ENCODE measurements at regions not wholly inside any gene's neighbourhood (a gene's known extent, or its start where the extent isn't known, plus 50 kb on each side); places are given as distances from the start of the nearest gene placed in this dataset.

DNA sequence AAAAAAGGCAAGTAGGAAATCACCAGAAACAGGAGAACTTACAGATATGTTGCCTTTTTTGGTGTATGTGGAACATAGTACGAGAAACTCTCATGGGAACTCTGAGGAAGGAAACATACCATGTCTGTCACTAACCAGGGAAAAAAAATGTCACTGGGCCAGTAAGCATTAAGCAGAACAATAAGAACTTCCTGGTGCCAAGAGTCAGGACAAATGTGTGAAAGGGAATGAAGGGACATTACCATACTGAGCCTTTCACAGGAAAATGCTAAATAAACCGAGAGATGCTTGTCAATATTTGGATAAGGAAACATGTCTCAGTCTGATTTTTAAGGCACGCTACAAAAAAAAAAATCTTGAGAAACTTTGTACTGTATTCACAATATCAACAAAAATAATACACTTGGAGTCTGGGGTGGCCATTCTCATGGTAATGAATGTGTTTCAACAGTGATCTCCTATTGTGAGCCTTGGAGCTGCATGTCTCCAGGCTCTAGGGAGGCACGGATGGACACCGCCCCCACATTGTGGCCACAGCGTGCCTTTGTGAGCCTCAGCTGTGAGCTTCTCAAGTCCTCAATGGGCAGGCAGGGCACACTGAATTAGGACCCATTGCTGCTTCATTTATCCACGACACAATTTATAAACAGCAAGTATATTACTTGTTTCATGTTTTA is 113.0 kb upstream of the ARGLU1 start:
- intact Hi-C loops (cut with DNase I), result no loop called here

DNA sequence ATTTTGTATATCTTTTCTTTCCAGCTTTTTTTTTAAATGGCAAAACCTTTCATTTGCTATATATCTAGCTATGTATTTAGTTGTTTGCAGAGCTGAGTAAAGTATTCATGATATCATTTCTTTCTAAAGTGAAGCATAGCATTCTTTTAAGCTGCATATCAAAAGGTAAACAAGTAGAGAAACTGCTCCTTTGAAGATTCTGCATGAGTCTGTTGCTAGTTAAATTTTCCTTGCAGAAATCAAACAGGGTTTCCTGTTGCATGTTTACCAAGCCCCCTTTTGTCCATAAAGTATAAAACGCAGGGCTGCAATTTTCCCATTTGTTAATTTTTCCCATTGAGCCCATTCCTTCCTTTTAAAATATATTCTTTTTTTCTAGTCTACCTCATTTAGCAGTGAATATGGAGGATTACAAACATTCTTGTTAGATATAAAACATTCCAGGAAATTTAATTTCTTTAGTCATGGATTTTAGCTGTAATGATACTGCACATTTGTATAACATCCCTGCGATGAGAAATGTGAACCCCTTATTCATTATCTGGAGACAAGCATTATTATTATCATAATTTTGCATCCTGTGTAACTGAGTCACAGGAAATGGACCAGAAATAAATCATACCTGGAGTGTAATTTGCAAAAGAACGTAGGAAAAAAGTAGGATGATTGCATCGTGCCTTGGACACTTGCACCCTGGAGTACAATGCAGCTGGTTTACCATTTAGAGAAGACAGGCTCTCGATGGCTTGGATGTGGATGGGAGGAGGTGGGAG is 110.9 kb upstream of the ARGLU1 start:
- DNase-seq (ENCODE audit: missing footprints), result no peak
- intact Hi-C loops (cut with DNase I), result no loop called here
- ATAC-seq, result no peak

More for the DNA sequence above, 113.0 kb upstream of the ARGLU1 start:
- DNase-seq (ENCODE audit: missing footprints), result peak; percentile 40
- no peak for ATAC-seq

DNA sequence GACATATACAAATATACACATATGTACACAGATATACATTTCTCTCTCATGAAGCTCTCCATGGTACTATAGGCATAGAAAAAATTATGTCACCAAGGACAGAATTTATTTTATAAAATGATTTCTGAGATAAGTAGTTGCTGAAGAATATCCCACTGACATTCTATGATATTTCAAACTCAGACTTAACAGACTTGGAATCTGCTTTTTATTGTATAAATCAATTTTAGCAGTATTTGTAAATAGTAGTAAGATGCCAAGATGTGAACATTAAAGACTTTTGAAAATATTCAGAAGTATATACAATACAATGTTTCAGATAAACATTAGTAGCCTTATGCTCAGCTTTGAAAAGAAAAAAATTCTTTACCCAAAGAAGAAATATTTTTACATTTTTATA is 107.4 kb upstream of the ARGLU1 start:
- no peak for DNase-seq (ENCODE audit: missing footprints)
- intact Hi-C loops (cut with DNase I), result no loop called here
- ATAC-seq, result no peak

DNA sequence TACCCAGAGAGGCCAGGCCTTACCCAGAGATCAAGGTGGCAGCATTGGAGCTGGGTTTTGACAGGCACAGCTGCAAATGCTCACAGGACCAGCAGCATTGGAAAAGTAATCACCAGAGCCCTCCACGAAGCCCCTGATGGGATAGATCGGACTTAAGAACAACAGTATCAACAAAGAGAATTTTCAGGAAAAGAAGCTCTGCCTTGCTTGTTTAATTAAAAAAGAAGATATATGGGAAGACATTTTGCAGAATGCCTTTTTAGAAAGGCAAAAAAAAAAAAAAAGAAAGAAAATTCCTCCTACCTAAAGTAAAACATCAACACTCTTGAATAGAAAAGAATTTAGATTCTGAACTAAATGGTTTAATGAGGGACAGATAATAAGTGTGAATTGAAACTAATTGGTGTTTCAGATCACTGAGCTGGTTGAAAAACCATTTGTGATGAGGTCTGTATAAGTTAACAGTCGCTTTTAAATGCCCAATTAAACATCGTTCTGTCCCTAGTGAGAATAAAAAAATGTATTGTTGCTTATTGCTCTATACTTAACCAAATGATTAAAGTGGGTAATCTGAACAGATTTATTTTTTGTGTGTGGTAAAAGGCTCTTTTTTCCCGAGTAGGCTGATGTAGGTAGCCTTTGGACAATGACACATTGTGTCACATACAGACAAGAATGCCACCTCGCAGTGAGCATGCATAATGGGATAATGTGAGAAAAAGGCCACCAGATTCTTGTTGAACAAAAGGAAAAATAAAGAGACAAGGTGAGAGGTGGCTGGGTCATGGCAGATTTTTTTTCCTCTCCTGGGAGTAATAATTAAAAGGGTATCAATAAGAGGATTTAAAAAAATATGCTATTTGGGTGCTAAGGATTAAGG is 93.0 kb upstream of the ARGLU1 start:
- intact Hi-C loops (cut with DNase I), result no loop called here
- no peak for DNase-seq (ENCODE audit: missing footprints)

DNA sequence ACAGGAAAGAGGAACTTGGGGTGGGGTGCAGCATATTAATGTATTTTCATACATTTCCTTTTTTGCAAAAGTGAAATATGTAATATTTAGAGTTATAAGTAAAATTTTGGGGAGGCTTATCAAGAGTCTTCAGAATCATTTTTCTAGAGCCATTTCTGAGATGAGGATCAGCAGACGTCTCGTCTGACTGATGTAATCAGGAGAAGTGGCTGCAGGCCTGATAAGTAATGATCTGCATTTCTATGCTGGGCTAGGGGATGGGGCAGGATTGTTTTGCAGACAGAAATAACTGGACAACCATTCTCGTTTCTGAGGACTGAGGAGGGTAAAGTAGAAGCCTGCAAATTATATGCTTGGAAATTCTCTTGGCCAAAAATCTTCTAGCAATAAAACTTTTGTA is 89.2 kb upstream of the ARGLU1 start:
- DNase-seq (ENCODE audit: missing footprints), result no peak
- intact Hi-C loops (cut with DNase I), result no loop called here
- ATAC-seq, result no peak

More for the DNA sequence above, 93.0 kb upstream of the ARGLU1 start:
- ATAC-seq, result no peak

DNA sequence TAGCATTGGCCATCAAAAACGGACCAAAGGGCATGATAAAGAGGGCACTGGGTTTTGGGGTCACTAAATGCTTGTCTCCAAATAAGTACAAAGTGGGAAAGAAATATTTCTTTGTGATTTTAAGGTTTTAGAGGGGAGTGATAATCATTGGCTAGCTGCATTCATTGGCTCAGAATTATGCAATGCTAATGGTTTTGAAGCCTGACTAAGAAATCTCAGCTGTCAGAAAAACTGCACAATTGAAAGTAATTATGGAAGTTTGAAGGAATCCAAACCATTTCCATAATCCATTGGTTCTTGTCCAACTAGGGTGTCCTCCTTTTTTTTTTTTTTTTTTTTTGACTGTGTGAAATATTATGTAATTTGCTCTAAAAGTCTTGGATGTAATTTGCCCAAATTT is 88.2 kb upstream of the ARGLU1 start:
- ATAC-seq (no peak), DNase-seq (ENCODE audit: missing footprints) (no peak)
- intact Hi-C loops (cut with DNase I), result no loop called here

DNA sequence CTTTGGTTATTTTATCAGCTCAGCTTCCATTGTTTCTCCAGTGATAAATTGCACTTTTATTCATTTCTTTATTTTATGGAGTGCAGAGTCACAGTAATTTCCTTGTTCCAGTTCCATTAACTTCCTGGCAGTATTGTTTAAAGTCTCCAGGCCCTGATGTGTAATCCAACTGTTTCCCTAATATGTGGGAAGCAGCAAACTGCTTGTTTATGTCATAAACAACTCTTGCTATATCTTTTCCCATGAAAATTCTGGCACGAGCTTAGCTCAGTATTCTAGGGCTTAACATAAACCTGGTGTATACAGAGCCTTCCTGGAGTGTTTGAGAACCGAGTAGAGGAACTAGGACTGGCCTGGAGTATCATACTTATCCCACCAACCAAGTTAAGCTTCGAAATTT is 83.5 kb upstream of the ARGLU1 start:
- ATAC-seq (no peak), DNase-seq (ENCODE audit: missing footprints) (no peak)
- intact Hi-C loops (cut with DNase I), result no loop called here

DNA sequence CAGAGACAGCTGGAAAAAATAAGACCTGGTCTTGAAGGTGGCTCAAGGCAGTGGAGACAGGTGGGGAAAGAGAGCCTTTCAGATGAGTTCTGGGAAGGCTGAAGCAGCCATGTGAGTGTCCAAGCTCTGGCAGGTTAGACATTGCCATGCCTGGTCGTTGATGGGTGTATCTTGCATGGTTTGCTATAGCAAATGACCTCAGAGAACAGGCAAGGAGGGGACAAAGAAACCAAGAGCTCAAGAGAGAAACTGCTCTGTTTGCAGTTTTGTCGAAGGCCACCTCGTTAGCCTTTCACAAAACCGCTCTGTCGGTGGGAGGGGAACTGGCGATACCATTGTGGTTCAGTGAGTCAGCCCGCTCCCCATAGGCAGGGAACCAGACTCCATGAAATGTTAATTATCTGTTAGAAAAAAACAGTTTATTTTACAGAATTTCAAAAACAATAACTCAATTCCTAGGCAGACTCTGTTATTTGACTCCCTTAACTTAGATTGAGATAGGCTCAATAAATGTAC is 82.8 kb upstream of the ARGLU1 start:
- DNase-seq (ENCODE audit: missing footprints), result no peak
- intact Hi-C loops (cut with DNase I), result no loop called here

DNA sequence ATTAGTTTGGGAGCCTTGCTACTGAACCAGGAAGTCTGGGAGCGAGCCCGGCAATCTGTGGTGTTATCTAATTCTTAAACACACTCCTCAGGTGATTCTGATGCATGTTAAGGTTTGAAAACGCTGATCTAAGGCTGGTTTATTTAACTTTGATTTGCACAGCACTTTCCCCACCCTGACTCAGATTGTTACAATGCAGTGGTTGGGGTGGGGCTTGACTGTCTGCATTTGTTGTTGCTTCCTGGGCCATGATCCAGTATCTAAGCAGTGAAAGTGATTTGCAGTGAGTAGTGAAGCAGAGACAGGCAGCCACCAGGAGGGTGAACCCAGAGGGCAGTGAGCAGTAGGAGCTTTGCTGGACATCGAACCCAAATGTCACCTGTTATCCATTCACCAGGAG is 81.6 kb upstream of the ARGLU1 start:
- DNase-seq (ENCODE audit: missing footprints) (no peak), ATAC-seq (no peak)
- intact Hi-C loops (cut with DNase I), result no loop called here

More for the DNA sequence above, 82.8 kb upstream of the ARGLU1 start:
- no peak for ATAC-seq

DNA sequence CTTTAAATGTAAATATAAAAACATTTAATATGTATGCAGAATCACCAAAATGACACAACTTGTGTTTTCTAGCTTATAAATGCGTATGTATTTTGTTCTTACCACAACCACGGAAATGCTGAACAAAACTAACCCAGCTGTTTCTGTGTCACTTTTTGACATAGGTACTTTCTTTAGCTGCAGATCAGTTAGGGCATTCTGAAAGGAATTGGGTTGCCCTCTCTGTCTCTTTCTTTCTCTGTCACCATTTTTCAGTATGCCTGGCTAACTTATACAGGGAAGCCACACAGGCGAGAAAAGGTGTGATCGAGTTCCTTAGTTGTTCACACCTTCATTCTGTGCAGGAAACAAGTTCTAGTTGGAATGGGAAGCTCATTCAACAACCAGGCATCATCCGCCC is 72.6 kb upstream of the ARGLU1 start:
- ATAC-seq (no peak), DNase-seq (ENCODE audit: missing footprints) (no peak)
- intact Hi-C loops (cut with DNase I), result no loop called here

DNA sequence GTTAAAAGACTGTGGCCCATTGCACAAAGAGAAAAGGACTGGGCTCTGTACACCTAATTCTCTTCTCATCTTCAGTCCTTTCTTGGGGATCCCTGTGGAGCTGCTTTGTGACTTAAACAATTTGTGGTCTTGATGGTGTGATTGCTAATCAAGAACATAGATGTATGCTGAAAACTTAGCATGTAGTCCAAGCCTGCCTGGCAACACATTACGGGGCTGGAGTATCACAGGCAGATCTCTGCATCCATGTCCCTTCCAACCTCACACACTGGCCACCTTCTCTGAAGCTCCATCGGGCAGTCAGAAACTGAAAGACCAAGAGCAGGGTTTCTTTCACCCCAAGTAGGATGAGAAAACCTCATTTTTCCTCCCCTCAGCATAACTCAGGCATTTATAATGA is 69.6 kb upstream of the ARGLU1 start:
- intact Hi-C loops (cut with DNase I), result no loop called here
- no peak for ATAC-seq
- no peak for DNase-seq (ENCODE audit: missing footprints)

DNA sequence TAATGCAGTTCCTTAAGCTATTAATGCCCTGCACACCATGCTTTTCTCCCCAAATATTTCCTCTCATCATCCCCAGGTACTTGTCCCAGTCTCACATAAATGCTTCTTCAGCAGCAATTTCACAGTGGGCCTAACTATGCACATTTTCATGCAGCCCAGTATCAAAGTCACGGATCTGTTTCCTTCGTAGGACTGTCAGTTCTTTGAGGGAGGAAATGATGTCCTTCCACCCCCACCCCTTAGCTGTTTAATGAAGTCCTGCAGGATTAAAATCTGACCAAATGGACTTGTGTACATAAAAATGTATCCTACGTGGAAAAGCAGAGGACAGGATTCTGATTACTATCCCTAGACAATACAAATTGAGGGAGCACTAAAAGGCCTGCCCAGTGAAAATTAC is 68.6 kb upstream of the ARGLU1 start:
- DNase-seq (ENCODE audit: missing footprints) (no peak), ATAC-seq (no peak)
- intact Hi-C loops (cut with DNase I), result no loop called here

DNA sequence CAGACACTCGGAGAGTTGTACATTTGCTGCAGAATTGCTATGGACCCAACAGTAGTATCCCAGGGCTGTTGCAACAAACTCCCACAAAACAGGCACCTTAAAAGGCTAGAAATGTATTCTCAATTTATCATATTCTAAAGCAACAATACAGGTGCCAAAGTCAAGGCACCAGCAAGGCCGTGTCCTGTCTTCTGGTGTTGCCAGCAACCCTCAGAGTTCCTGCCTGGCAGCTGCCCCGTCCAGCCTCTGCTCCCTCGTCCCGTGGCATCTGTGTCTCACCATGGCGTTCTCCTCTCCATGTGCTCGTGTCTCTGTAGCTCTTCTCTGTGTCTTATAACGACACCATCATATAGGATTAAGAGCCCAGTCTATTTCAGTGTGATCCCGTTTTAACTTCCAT is 67.7 kb upstream of the ARGLU1 start:
- intact Hi-C loops (cut with DNase I), result no loop called here
- ATAC-seq (no peak), DNase-seq (ENCODE audit: missing footprints) (no peak)

DNA sequence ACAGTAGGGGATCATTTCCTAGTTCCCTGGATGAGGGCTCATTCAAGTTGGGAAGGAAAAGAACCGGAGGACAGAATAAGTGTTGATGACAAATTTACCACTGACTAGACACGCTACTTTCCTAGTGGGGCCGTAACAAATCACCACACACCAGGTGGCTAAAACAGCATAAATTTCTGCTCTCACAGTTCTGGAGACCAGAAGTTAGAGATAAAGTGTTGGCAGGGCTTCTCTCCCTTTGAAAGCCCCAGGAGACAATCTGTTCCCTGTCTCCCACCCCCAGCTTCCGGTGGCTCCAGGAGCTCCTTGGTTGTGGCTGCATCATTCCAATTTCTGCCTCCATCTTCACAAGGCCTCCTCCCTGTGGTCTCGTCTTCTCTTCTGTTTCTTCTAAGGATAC is 65.4 kb upstream of the ARGLU1 start:
- ATAC-seq (peak; percentile 72), DNase-seq (ENCODE audit: missing footprints) (no peak)
- intact Hi-C loops (cut with DNase I), result no loop called here

DNA sequence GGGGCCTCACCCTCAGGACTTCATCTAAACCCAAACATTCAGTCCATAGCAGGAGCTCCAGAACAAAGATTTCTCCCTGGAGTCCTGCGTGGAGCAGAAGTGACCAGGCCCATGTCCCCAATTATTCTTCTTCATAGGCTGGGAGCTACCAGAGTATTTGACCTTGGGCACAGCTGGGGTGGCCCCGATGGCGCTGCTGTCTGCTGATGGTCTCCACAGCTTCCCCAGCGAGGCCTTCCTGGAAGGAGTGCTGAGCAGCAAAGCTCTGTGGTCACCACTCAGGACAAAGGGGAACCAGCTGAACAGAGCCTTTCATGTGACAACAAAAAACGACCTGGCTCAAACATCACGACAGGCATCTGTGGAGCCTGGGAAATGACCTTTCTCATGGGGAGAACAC is 62.7 kb upstream of the ARGLU1 start:
- ATAC-seq (no peak), DNase-seq (ENCODE audit: missing footprints) (no peak)
- intact Hi-C loops (cut with DNase I), result no loop called here

DNA sequence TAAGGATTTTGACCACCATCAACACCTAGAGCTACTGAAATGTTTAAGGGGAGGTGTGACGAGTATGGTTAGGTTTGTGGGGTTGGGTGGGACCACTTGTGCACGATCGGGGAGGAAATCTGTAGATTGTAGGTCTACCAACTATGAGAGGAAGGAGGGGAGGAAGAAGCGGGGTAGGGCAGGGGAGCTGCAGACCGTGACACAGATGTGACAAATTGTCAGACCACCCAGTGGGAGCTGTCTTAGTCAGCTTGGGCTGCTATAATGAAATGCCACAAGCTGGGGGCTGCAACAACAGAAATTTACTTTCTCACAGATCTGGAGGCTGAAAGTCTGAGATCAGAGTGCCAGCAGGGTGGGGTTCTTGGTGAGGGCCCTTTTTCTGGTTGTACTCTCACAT is 62.2 kb upstream of the ARGLU1 start:
- intact Hi-C loops (cut with DNase I), result no loop called here
- no peak for ATAC-seq
- no peak for DNase-seq (ENCODE audit: missing footprints)

DNA sequence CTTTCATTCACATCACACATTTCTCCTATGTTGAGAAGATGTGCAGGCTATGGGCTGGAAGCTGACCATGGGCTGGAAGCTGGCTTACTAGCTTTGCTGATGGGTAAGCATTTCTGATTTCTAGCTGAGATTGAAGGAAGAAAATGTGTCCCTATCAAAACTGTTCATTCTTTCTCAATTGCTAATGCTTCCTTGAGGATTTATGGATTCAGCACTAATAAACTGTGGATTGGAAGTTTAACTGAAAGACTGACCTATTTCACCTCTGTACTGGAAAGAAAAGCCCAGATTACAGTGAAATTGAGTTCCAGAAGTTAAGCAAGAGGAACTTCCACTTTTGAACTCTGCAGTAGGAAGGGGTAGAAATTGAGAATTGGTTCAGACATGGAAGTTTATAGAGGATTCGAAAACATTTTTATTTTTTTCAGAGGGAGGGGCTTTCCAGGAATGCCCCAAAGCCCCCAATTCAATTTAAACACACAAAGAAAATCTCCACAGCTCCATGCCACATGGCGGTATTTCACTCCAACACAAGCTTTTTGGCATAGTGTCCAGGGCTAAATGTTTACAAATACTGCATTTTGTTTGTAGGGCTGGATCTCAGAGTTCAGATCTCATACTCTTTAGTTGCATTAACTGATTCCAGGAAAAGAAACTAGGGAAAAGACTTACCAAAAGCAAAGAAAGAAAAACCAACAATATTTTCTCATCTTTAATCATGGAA is 61.2 kb upstream of the ARGLU1 start:
- intact Hi-C loops (cut with DNase I), result loop anchor here (10.0 kb wide), 1 partner anchor 544 kb away; no protein-coding TSS in a partner anchor
- DNase-seq (ENCODE audit: missing footprints) (no peak), ATAC-seq (no peak)

DNA sequence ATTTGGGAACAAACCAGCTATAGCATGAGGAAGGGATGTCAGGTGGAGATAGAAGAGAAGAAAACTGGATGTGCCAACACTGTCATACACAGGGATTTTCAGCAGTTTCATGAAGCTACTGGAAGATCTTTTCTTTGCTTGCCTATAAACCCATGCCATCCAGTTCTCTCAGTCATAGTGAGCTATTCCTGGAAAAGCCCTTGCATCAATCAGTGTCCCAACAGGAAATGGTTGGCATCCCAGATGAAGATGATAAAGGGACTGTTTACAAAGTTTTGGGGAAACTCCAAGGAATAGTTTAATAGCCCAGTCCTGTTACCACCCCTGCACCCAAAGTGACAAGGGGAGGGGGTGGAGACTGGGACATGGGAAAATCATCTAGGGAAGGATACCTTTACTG is 58.5 kb upstream of the ARGLU1 start:
- intact Hi-C loops (cut with DNase I), result loop anchor here (10.0 kb wide), 1 partner anchor 542 kb away; no protein-coding TSS in a partner anchor
- no peak for ATAC-seq
- no peak for DNase-seq (ENCODE audit: missing footprints)

DNA sequence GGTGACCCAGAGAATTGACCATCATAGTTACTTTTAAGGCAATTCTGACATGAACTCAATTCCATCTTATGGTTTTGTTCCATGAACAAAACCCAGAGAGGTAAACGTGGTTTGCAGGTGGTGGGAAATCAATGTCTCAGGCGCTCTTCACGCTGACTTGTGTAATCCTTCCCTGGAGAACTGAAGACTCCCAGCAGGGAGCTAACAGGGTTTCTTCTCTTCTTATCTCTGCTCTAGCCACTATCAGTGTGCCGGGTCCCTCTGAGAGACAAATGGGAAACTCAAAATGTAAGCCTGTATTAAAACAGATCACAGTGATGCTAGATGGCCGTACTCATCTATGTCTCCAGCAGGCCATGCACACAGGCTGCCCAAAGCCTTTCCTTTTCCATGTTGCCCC is 57.6 kb upstream of the ARGLU1 start:
- no peak for ATAC-seq
- DNase-seq (ENCODE audit: missing footprints), result no peak
- intact Hi-C loops (cut with DNase I), result loop anchor here (10.0 kb wide), 1 partner anchor 541 kb away; no protein-coding TSS in a partner anchor
